ENCODE measurements at regions not wholly inside any gene's neighbourhood (a gene's known extent, or its start where the extent isn't known, plus 50 kb on each side); places are given as distances from the start of the nearest gene placed in this dataset.
A peak's percentile ranks its signal among the peaks of the same experiment; 100 is the strongest.

DNA sequence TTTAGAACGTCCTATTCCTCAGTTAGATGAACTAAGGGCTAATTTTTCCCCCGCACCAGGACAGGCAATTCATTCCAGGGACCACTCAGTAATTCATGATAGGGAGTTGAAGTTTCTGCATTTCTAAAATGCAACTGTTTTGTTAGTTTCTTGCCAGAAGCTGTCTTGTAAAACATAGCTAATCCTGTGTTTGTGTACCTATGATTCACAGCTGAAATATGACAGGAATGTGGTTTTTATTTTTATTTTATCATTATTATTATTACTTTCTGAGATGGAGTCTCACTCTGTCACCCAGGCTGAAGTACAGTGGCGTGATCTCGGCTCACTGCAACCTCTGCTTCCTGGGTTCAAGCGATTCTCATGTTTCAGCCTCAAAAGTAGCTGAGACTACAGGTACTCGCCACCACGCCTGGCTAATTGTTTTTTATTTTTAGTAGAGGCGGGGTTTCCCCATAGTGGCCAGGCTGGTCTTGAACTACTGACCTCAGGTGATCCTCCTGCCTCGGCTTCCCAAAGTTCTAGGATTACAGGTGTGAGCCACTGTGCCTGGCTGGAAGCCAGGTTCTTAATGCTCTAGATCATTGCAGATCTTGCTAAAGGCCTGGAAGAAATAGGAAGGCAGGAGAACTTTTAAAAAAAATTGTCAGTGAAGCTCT, 154.8 kb upstream of the FHL2 start:
- H3K36me3 ChIP-seq (ENCODE audit: control insufficient read depth, insufficient read depth, low read length): no peaks in the 10 kb centered on the region
- Mint-ChIP-seq H3K27me3 (ENCODE audit: low read depth in 2 of 2) (peaks cover 22 to 39% of the 10 kb centered on the region in 2 donors), H3K27ac (no peak overlapping the region), H3K4me1 (no peaks in the 10 kb centered on the region), H3K9me3 (no peaks in the 10 kb centered on the region), H3K4me3 (no peak overlapping the region), H3K36me3 (no peaks in the 10 kb centered on the region)
- intact Hi-C loops (cut with micrococcal nuclease): no loop called here
- WGBS (ENCODE audit: insufficient coverage): 88% methylated on average over 9 of the region's 9 CpGs
- H3K4me3 ChIP-seq (ENCODE audit: low read length): no peak overlapping the region
- no peaks in the 10 kb centered on the region for H3K4me1 ChIP-seq (ENCODE audit: control insufficient read depth, insufficient read depth, low read length)
- no peaks in the 10 kb centered on the region for H3K27me3 ChIP-seq (ENCODE audit: control insufficient read depth, insufficient read depth, low read length)
- DNase-seq (no peak), ATAC-seq (no peak)
- no peaks in the 10 kb centered on the region for H3K9me3 ChIP-seq (ENCODE audit: control insufficient read depth, insufficient read depth, low read length)
- no peak for TF ChIP-seq CTCF (IDR thresholded peaks at IDR 0.05)
- H3K27ac ChIP-seq (ENCODE audit: low read length): no peak overlapping the region

DNA sequence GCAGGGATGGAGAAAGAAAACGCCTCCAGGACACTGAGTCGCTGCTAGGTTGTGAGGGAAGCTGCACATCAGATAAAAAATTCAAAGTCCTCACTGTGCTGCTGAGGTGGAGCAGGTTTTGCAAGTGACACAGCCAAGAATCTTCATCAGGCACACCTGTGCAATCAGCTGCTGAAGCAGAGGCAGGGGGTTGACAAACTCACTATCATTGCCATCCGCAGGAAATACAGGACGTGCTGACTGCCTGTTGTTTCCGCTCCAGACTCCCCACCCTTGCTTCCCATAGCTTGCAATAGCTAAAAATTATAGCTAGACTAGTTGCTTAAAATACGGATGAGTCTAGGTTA, 147.8 kb upstream of the FHL2 start:
- no peaks in the 10 kb centered on the region for H3K27me3 ChIP-seq (ENCODE audit: control insufficient read depth, insufficient read depth, low read length)
- H3K27ac ChIP-seq (ENCODE audit: low read length): no peak overlapping the region
- WGBS (ENCODE audit: insufficient coverage): 56% methylated on average over 6 of the region's 6 CpGs
- no peaks in the 10 kb centered on the region for H3K9me3 ChIP-seq (ENCODE audit: control insufficient read depth, insufficient read depth, low read length)
- H3K36me3 Mint-ChIP-seq: no peaks in the 10 kb centered on the region
- no peak for TF ChIP-seq CTCF (IDR thresholded peaks at IDR 0.05)
- no peak overlapping the region for H3K4me3 ChIP-seq (ENCODE audit: low read length)
- H3K4me1 ChIP-seq (ENCODE audit: control insufficient read depth, insufficient read depth, low read length): no peaks in the 10 kb centered on the region
- peak in 1 of 2 donors; percentile 52 for DNase-seq
- intact Hi-C loops (cut with micrococcal nuclease): no loop called here
- H3K4me1 Mint-ChIP-seq: peaks cover 0 to 4% of the 10 kb centered on the region in 2 donors
- H3K36me3 ChIP-seq (ENCODE audit: control insufficient read depth, insufficient read depth, low read length): no peaks in the 10 kb centered on the region
- no peak overlapping the region for H3K4me3 Mint-ChIP-seq
- no peak for ATAC-seq
- peaks cover 10 to 13% of the 10 kb centered on the region in 2 donors for H3K27me3 Mint-ChIP-seq (ENCODE audit: low read depth in 2 of 2)
- no peaks in the 10 kb centered on the region for H3K9me3 Mint-ChIP-seq
- no peak overlapping the region for H3K27ac Mint-ChIP-seq

- Mint-ChIP-seq H3K4me3 (no peak overlapping the region), H3K4me1 (peaks cover 0 to 4% of the 10 kb centered on the region in 2 donors), H3K36me3 (no peaks in the 10 kb centered on the region), H3K9me3 (no peaks in the 10 kb centered on the region), H3K27ac (no peak overlapping the region), H3K27me3 (ENCODE audit: low read depth in 2 of 2) (peaks cover 10 to 13% of the 10 kb centered on the region in 2 donors)
- ATAC-seq (peak; percentile 55 to 82 (median 70)), DNase-seq (peak; percentile 46 to 80)
- intact Hi-C loops (cut with micrococcal nuclease): loop anchor here (1.0 kb wide), 1 partner anchor 177 kb away; no protein-coding TSS in a partner anchor
- 32% methylated on average over 10 of the region's 11 CpGs for WGBS (ENCODE audit: insufficient coverage)
- TF ChIP-seq CTCF (IDR thresholded peaks at IDR 0.05): peak; percentile 83
- Histone ChIP-seq H3K4me3 (ENCODE audit: low read length) (no peak overlapping the region), H3K9me3 (ENCODE audit: control insufficient read depth, insufficient read depth, low read length) (no peaks in the 10 kb centered on the region), H3K4me1 (ENCODE audit: control insufficient read depth, insufficient read depth, low read length) (no peaks in the 10 kb centered on the region), H3K36me3 (ENCODE audit: control insufficient read depth, insufficient read depth, low read length) (no peaks in the 10 kb centered on the region), H3K27ac (ENCODE audit: low read length) (no peak overlapping the region), H3K27me3 (ENCODE audit: control insufficient read depth, insufficient read depth, low read length) (no peaks in the 10 kb centered on the region)
Measured at GRCh38 chr2:105545730-105546627, 147.1 kb upstream of the FHL2 start.
